H9 (cell line): ENCODE measurements at regions not wholly inside any gene's neighbourhood (a gene's known extent, or its start where the extent isn't known, plus 50 kb on each side); places are given as distances from the start of the nearest gene placed in this dataset.

Source experiments
- DNase-seq: peaks from one replicate; pipeline ENCODE4 v3.0.0-alpha.2; 2017
- H2AFZ ChIP-seq: one replicate; pipeline ENCODE4 v1.6.1; 2013; ENCODE audit warnings: mild to moderate bottlenecking, low read length, control low read depth, moderate library complexity
- H2AK5ac ChIP-seq: 2 replicates; pipeline ENCODE4 v1.6.1; 2013; ENCODE audit warnings: low read length, control low read depth, mixed read lengths; ENCODE audit not compliant: insufficient read length
- H2BK120ac ChIP-seq: one replicate; pipeline ENCODE4 v1.6.1; 2013; ENCODE audit warnings: low read depth, mild to moderate bottlenecking, low read length, control low read depth, inconsistent platforms; ENCODE audit not compliant: poor library complexity, severe bottlenecking
- H2BK12ac ChIP-seq: 2 replicates; pipeline ENCODE4 v1.6.1; 2013; ENCODE audit warnings: low read length, control low read depth, mixed read lengths, low read depth; ENCODE audit not compliant: insufficient read length
- H2BK15ac ChIP-seq: 2 replicates; pipeline ENCODE4 v1.6.1; 2013; ENCODE audit warnings: low read depth, low read length, control low read depth
- H2BK20ac ChIP-seq: one replicate; pipeline ENCODE4 v1.6.1; 2013; ENCODE audit warnings: low read depth, mild to moderate bottlenecking, low read length, control low read depth, inconsistent platforms; ENCODE audit not compliant: poor library complexity, severe bottlenecking
- H2BK5ac ChIP-seq: 2 replicates; pipeline ENCODE4 v1.6.1; 2013; ENCODE audit warnings: low read length, control low read depth, mixed read lengths; ENCODE audit not compliant: insufficient read length
- H3K14ac ChIP-seq: 2 replicates; pipeline ENCODE4 v1.6.1; 2013; ENCODE audit warnings: low read length, control low read depth; ENCODE audit not compliant: insufficient read depth
- H3K18ac ChIP-seq: 2 replicates; pipeline ENCODE4 v1.6.1; 2013; ENCODE audit warnings: low read depth, mild to moderate bottlenecking, mixed read lengths, low read length, control low read depth; ENCODE audit not compliant: insufficient read length
- H3K23ac ChIP-seq: 2 replicates; pipeline ENCODE4 v1.6.1; 2013; ENCODE audit warnings: low read length, control low read depth, mixed read lengths, low read depth; ENCODE audit not compliant: insufficient read length
- H3K23me2 ChIP-seq: 2 replicates; pipeline ENCODE4 v1.6.1; 2013; ENCODE audit warnings: low read depth, mild to moderate bottlenecking, mixed read lengths, low read length, control low read depth; ENCODE audit not compliant: insufficient read length, poor library complexity, severe bottlenecking
- H3K27ac ChIP-seq: 2 replicates; pipeline ENCODE4 v1.5.1; 2013; ENCODE audit warnings: low read length, control low read depth, mixed read lengths, low read depth; ENCODE audit not compliant: insufficient read length
- H3K27me3 ChIP-seq: 2 replicates; pipeline ENCODE4 v1.6.1; 2013; ENCODE audit warnings: low read length, control low read depth, inconsistent platforms; ENCODE audit not compliant: insufficient read depth
- H3K4ac ChIP-seq: 2 replicates; pipeline ENCODE4 v1.6.1; 2013; ENCODE audit warnings: low read depth, mild to moderate bottlenecking, control low read depth, inconsistent platforms, low read length, moderate library complexity
- H3K4me1 ChIP-seq: 2 replicates; pipeline ENCODE4 v1.6.1; 2013; ENCODE audit warnings: low read length, control low read depth, inconsistent platforms; ENCODE audit not compliant: insufficient read depth
- H3K4me2 ChIP-seq: 2 replicates; pipeline ENCODE4 v1.6.1; 2013; ENCODE audit warnings: low read length, control low read depth, mixed read lengths; ENCODE audit not compliant: insufficient read length, insufficient read depth
- H3K56ac ChIP-seq: 2 replicates; pipeline ENCODE4 v1.6.1; 2013; ENCODE audit warnings: low read depth, mild to moderate bottlenecking, mixed read lengths, low read length, control low read depth; ENCODE audit not compliant: insufficient read length
- H3K79me1 ChIP-seq: 2 replicates; pipeline ENCODE4 v1.6.1; 2013; ENCODE audit warnings: low read depth, mild to moderate bottlenecking, moderate library complexity, low read length, control low read depth, inconsistent platforms; ENCODE audit not compliant: insufficient read depth, poor library complexity, severe bottlenecking
- H3K79me2 ChIP-seq: 2 replicates; pipeline ENCODE4 v1.6.1; 2013; ENCODE audit warnings: low read length, control low read depth, inconsistent platforms; ENCODE audit not compliant: insufficient read depth
- H3K9ac ChIP-seq: 2 replicates; pipeline ENCODE4 v1.6.1; 2013; ENCODE audit warnings: low read length, control low read depth, mixed read lengths; ENCODE audit not compliant: insufficient read length; ENCODE audit errors: extremely low read depth
- H3K9me3 ChIP-seq: one replicate; pipeline ENCODE4 v1.6.1; 2013; ENCODE audit warnings: low read depth, low read length, inconsistent platforms; ENCODE audit not compliant: control insufficient read depth
- H3T11ph ChIP-seq: one replicate; pipeline ENCODE4 v1.6.1; 2013; ENCODE audit warnings: mild to moderate bottlenecking, low read length, control low read depth, inconsistent platforms
- H4K20me1 ChIP-seq: one replicate; pipeline ENCODE4 v1.6.1; 2013; ENCODE audit not compliant: control insufficient read depth, insufficient read length, insufficient read depth
- H4K5ac ChIP-seq: 2 replicates; pipeline ENCODE4 v1.6.1; 2013; ENCODE audit warnings: low read depth, mild to moderate bottlenecking, mixed read lengths, low read length, control low read depth; ENCODE audit not compliant: insufficient read length
- H4K8ac ChIP-seq: replicated peaks from 2 replicates; pipeline ENCODE4 v1.6.1; 2013; ENCODE audit warnings: low read length, control low read depth, mixed read lengths, low read depth; ENCODE audit not compliant: insufficient read length
- H4K91ac ChIP-seq: 2 replicates; pipeline ENCODE4 v1.6.1; 2013; ENCODE audit warnings: low read depth, mild to moderate bottlenecking, moderate library complexity, mixed read lengths, low read length, control low read depth; ENCODE audit not compliant: insufficient read length
- H3K27ac Mint-ChIP-seq, 3 experiments: 2 replicates in 2 of 3; 3 replicates in 1 of 3; pipeline ENCODE4 v1.8.0; 2020 to 2021; ENCODE audit warnings: mixed read lengths in 3 of 3, mild to moderate bottlenecking in 1 of 3, moderate library complexity in 1 of 3
- H3K27me3 Mint-ChIP-seq: 2 replicates; pipeline ENCODE4 v1.8.0; 2021; ENCODE audit warnings: low read depth, mild to moderate bottlenecking, moderate library complexity, mixed read lengths
- H3K36me3 Mint-ChIP-seq, 3 experiments: 2 replicates in 2 of 3; 3 replicates in 1 of 3; pipeline ENCODE4 v1.8.0; 2020 to 2021; ENCODE audit warnings: low read depth in 3 of 3, mixed read lengths in 3 of 3; ENCODE audit not compliant: insufficient read depth in 1 of 3
- H3K4me1 Mint-ChIP-seq, 2 experiments: 2 replicates each; pipeline ENCODE4 v1.8.0; 2020; ENCODE audit warnings: mixed read lengths in 2 of 2
- H3K4me3 Mint-ChIP-seq, 2 experiments: 2 replicates in 1 of 2; 3 replicates in 1 of 2; pipeline ENCODE4 v1.8.0; 2020 to 2021; ENCODE audit warnings: mild to moderate bottlenecking in 2 of 2, mixed read lengths in 2 of 2, moderate library complexity in 1 of 2
- H3K9me3 Mint-ChIP-seq, 2 experiments: 2 replicates in 1 of 2; 3 replicates in 1 of 2; pipeline ENCODE4 v1.8.0; 2020; ENCODE audit warnings: mild to moderate bottlenecking in 2 of 2, mixed read lengths in 2 of 2, moderate library complexity in 1 of 2
- CTCF ChIP-seq: fragments of 200-600 bp; sonication (generic); conservative IDR thresholded peaks from 3 replicates; pipeline ENCODE4 v1.8.0; 2021; ENCODE audit warnings: antibody characterized with exemption, mild to moderate bottlenecking
- WGBS: extraction: QIAGEN DNeasy Blood & Tissue Kit; methylation state at CpG from one replicate; pipeline ENCODE4 v1.1.7; 2013; ENCODE audit warnings: missing lambda C conversion rate, low lambda C conversion rate, mixed read lengths; ENCODE audit not compliant: insufficient read length; ENCODE audit errors: extremely low coverage; 5-methylcytosine and 5-hydroxymethylcytosine counted together

- no CpG with 5 or more reads among the region's 4 CpGs for WGBS
- no peak overlapping the region for H2BK20ac ChIP-seq
- no peak for DNase-seq
- no peak overlapping the region for H3K27ac ChIP-seq
- no peak overlapping the region for H2AFZ ChIP-seq
- H4K5ac ChIP-seq = no peak overlapping the region
- no peak overlapping the region for H3K4me3 Mint-ChIP-seq
- TF ChIP-seq CTCF = no peak
- H3K4me1 ChIP-seq = no peaks in the 10 kb centered on the region
- no peak overlapping the region for H3K9ac ChIP-seq
- no peak overlapping the region for H3K4me2 ChIP-seq
- no peak overlapping the region for H3K14ac ChIP-seq
- no peaks in the 10 kb centered on the region for H3K4me1 Mint-ChIP-seq
- no peak overlapping the region for H2BK120ac ChIP-seq
- no peak overlapping the region for H3K23ac ChIP-seq
- no peak overlapping the region for H2BK12ac ChIP-seq
- H3K27me3 ChIP-seq = no peaks in the 10 kb centered on the region
- H3K79me1 ChIP-seq = no peaks in the 10 kb centered on the region
- H3K27me3 Mint-ChIP-seq = peaks cover 3% of the 10 kb centered on the region
- H2BK15ac ChIP-seq = no peak overlapping the region
- no peak overlapping the region for H3K18ac ChIP-seq
- no peak overlapping the region for H4K91ac ChIP-seq
- H2AK5ac ChIP-seq = no peak overlapping the region
- H3K23me2 ChIP-seq = no peaks in the 10 kb centered on the region
- H2BK5ac ChIP-seq = no peak overlapping the region
- H3K36me3 Mint-ChIP-seq = no peaks in the 10 kb centered on the region
- no peaks in the 10 kb centered on the region for H3K79me2 ChIP-seq
- no peak overlapping the region for H3K27ac Mint-ChIP-seq
- H3K9me3 ChIP-seq = no peaks in the 10 kb centered on the region
- H4K8ac ChIP-seq = no peak overlapping the region
- H3K9me3 Mint-ChIP-seq = no peaks in the 10 kb centered on the region
- H4K20me1 ChIP-seq = no peaks in the 10 kb centered on the region
- H3T11ph ChIP-seq = no peak overlapping the region
- H3K56ac ChIP-seq = no peak overlapping the region
- no peak overlapping the region for H3K4ac ChIP-seq
Observed at GRCh38 chr12:115090783-115091182, 406.8 kb upstream of the TBX3 start.
